Natural killer cell treated with Interleukin-12 subunit alpha and Interleukin-12 subunit beta and Interleukin-15 and Interleukin-18, amount 100 ng/mL, for 72 hours (primary cell): ENCODE measurements at regions not wholly inside any gene's neighbourhood (a gene's known extent, or its start where the extent isn't known, plus 50 kb on each side); places are given as distances from the start of the nearest gene placed in this dataset.
A peak's percentile ranks its signal among the peaks of the same experiment; 100 is the strongest.

Experiments
- ATAC-seq, 2 donors: fragments of 150-1000 bp; cut with Tn5 transposase in 1 of 2; sonication (Bioruptor Pico), chemical (Tn5 transposase) in 1 of 2; 2 replicates each; pipeline ENCODE4 v1.10.0; 2021
- DNase-seq: peaks from one replicate; pipeline ENCODE4 v3.0.0; 2022; ENCODE audit warnings: low spot score
- H3K27ac Mint-ChIP-seq, 2 donors: 1 replicate in 1 of 2; 2 replicates in 1 of 2; pipeline ENCODE4 v1.8.0; 2022; ENCODE audit warnings: mixed read lengths in 2 of 2, mild to moderate bottlenecking in 1 of 2, moderate library complexity in 1 of 2
- H3K27me3 Mint-ChIP-seq, 2 donors: 1 replicate in 1 of 2; 2 replicates in 1 of 2; pipeline ENCODE4 v1.8.0; 2022; ENCODE audit warnings: mixed read lengths in 2 of 2
- H3K36me3 Mint-ChIP-seq: one replicate; pipeline ENCODE4 v1.8.0; 2022; ENCODE audit warnings: mixed read lengths
- H3K4me1 Mint-ChIP-seq, 2 donors: 1 replicate in 1 of 2; 2 replicates in 1 of 2; pipeline ENCODE4 v1.8.0; 2022; ENCODE audit warnings: low read depth in 2 of 2, mixed read lengths in 2 of 2, mild to moderate bottlenecking in 1 of 2
- H3K4me3 Mint-ChIP-seq: one replicate; pipeline ENCODE4 v1.8.0; 2022; ENCODE audit warnings: mixed read lengths
- H3K9me3 Mint-ChIP-seq: 2 replicates; pipeline ENCODE4 v1.8.0; 2022; ENCODE audit warnings: mixed read lengths

GRCh38 chr6:166782520-166782919 lies 155.5 kb upstream of the RPS6KA2 start:
- no peak for DNase-seq
- H3K27me3 Mint-ChIP-seq, result peaks cover under 1 to 4% of the 10 kb centered on the region in 2 donors
- H3K27ac Mint-ChIP-seq, result no peak overlapping the region
- no peaks in the 10 kb centered on the region for H3K36me3 Mint-ChIP-seq
- H3K4me3 Mint-ChIP-seq, result no peak overlapping the region
- H3K9me3 Mint-ChIP-seq, result no peaks in the 10 kb centered on the region
- H3K4me1 Mint-ChIP-seq, result no peaks in the 10 kb centered on the region
- no peak for ATAC-seq

GRCh38 chr6:166781331-166781730 lies 154.3 kb upstream of the RPS6KA2 start:
- DNase-seq, result no peak
- peaks cover 9 to 12% of the 10 kb centered on the region in 2 donors for H3K27me3 Mint-ChIP-seq
- ATAC-seq, result no peak
- no peaks in the 10 kb centered on the region for H3K9me3 Mint-ChIP-seq
- no peak overlapping the region for H3K27ac Mint-ChIP-seq
- H3K36me3 Mint-ChIP-seq, result no peaks in the 10 kb centered on the region
- H3K4me3 Mint-ChIP-seq, result no peak overlapping the region
- no peaks in the 10 kb centered on the region for H3K4me1 Mint-ChIP-seq

- ATAC-seq (peak in 1 of 2 donors; percentile 45), DNase-seq (no peak)
- H3K27ac Mint-ChIP-seq, result no peak overlapping the region
- H3K4me3 Mint-ChIP-seq, result no peak overlapping the region
- H3K4me1 Mint-ChIP-seq, result peaks cover 0 to 6% of the 10 kb centered on the region in 2 donors
- no peaks in the 10 kb centered on the region for H3K9me3 Mint-ChIP-seq
- H3K27me3 Mint-ChIP-seq, result peaks cover 12% of the 10 kb centered on the region in 2 donors
- no peaks in the 10 kb centered on the region for H3K36me3 Mint-ChIP-seq
Measured at GRCh38 chr6:166779963-166780683, 153.1 kb upstream of the RPS6KA2 start.

- Mint-ChIP-seq H3K27ac (no peak overlapping the region), H3K36me3 (no peaks in the 10 kb centered on the region), H3K27me3 (peaks cover 12% of the 10 kb centered on the region in 2 donors), H3K4me1 (peaks cover 0 to 6% of the 10 kb centered on the region in 2 donors), H3K4me3 (no peak overlapping the region), H3K9me3 (no peaks in the 10 kb centered on the region)
- ATAC-seq (no peak), DNase-seq (no peak)
Measured at GRCh38 chr6:166779381-166779780, 152.3 kb upstream of the RPS6KA2 start.

GRCh38 chr6:166778776-166779175 lies 151.7 kb upstream of the RPS6KA2 start:
- Mint-ChIP-seq H3K27ac (no peak overlapping the region), H3K4me1 (peaks cover 0 to 6% of the 10 kb centered on the region in 2 donors), H3K27me3 (peaks cover 12% of the 10 kb centered on the region in 2 donors), H3K9me3 (no peaks in the 10 kb centered on the region), H3K36me3 (no peaks in the 10 kb centered on the region), H3K4me3 (no peak overlapping the region)
- DNase-seq (no peak), ATAC-seq (no peak)

- ATAC-seq (no peak), DNase-seq (no peak)
- Mint-ChIP-seq H3K36me3 (no peaks in the 10 kb centered on the region), H3K4me3 (no peak overlapping the region), H3K4me1 (peaks cover 0 to 6% of the 10 kb centered on the region in 2 donors), H3K9me3 (no peaks in the 10 kb centered on the region), H3K27me3 (peaks cover 12 to 18% of the 10 kb centered on the region in 2 donors), H3K27ac (no peak overlapping the region)
Measured at GRCh38 chr6:166778046-166778445, 151.0 kb upstream of the RPS6KA2 start.

- H3K36me3 Mint-ChIP-seq, result no peaks in the 10 kb centered on the region
- ATAC-seq (no peak), DNase-seq (no peak)
- H3K9me3 Mint-ChIP-seq, result no peaks in the 10 kb centered on the region
- no peak overlapping the region for H3K4me3 Mint-ChIP-seq
- peaks cover 12 to 21% of the 10 kb centered on the region in 2 donors for H3K27me3 Mint-ChIP-seq
- peaks cover 0 to 6% of the 10 kb centered on the region in 2 donors for H3K4me1 Mint-ChIP-seq
- no peak overlapping the region for H3K27ac Mint-ChIP-seq
Measured at GRCh38 chr6:166777096-166777630, 150.1 kb upstream of the RPS6KA2 start.

GRCh38 chr6:166776571-166776970 lies 149.5 kb upstream of the RPS6KA2 start:
- H3K4me3 Mint-ChIP-seq, result no peak overlapping the region
- H3K36me3 Mint-ChIP-seq, result no peaks in the 10 kb centered on the region
- peaks cover 12 to 21% of the 10 kb centered on the region in 2 donors for H3K27me3 Mint-ChIP-seq
- peaks cover 0 to 6% of the 10 kb centered on the region in 2 donors for H3K4me1 Mint-ChIP-seq
- H3K9me3 Mint-ChIP-seq, result no peaks in the 10 kb centered on the region
- no peak overlapping the region for H3K27ac Mint-ChIP-seq
- no peak for ATAC-seq
- no peak for DNase-seq

- no peaks in the 10 kb centered on the region for H3K36me3 Mint-ChIP-seq
- H3K4me1 Mint-ChIP-seq, result peaks cover 0 to 6% of the 10 kb centered on the region in 2 donors
- H3K27me3 Mint-ChIP-seq, result peaks cover 12 to 21% of the 10 kb centered on the region in 2 donors
- no peak for ATAC-seq
- H3K27ac Mint-ChIP-seq, result no peak overlapping the region
- no peak for DNase-seq
- H3K4me3 Mint-ChIP-seq, result no peak overlapping the region
- H3K9me3 Mint-ChIP-seq, result no peaks in the 10 kb centered on the region
Measured at GRCh38 chr6:166775923-166776220, 148.8 kb upstream of the RPS6KA2 start.

- DNase-seq (peak; percentile 82), ATAC-seq (peak in 1 of 2 donors; percentile 70)
- Mint-ChIP-seq H3K27ac (no peak overlapping the region), H3K36me3 (no peaks in the 10 kb centered on the region), H3K27me3 (peaks cover 12 to 23% of the 10 kb centered on the region in 2 donors), H3K4me3 (no peak overlapping the region), H3K9me3 (no peaks in the 10 kb centered on the region), H3K4me1 (peaks cover 0 to 6% of the 10 kb centered on the region in 2 donors)
Measured at GRCh38 chr6:166775180-166775922, 148.3 kb upstream of the RPS6KA2 start.

- ATAC-seq (no peak), DNase-seq (no peak)
- H3K9me3 Mint-ChIP-seq, result no peaks in the 10 kb centered on the region
- no peak overlapping the region for H3K4me3 Mint-ChIP-seq
- no peak overlapping the region for H3K27ac Mint-ChIP-seq
- no peaks in the 10 kb centered on the region for H3K36me3 Mint-ChIP-seq
- H3K4me1 Mint-ChIP-seq, result peaks cover 0 to 6% of the 10 kb centered on the region in 2 donors
- H3K27me3 Mint-ChIP-seq, result peaks cover 12 to 23% of the 10 kb centered on the region in 2 donors
Measured at GRCh38 chr6:166774770-166775169, 147.7 kb upstream of the RPS6KA2 start.

GRCh38 chr6:166774292-166774691 lies 147.2 kb upstream of the RPS6KA2 start:
- ATAC-seq (no peak), DNase-seq (no peak)
- peaks cover 12 to 23% of the 10 kb centered on the region in 2 donors for H3K27me3 Mint-ChIP-seq
- no peak overlapping the region for H3K27ac Mint-ChIP-seq
- H3K4me3 Mint-ChIP-seq, result no peak overlapping the region
- no peaks in the 10 kb centered on the region for H3K9me3 Mint-ChIP-seq
- H3K36me3 Mint-ChIP-seq, result no peaks in the 10 kb centered on the region
- H3K4me1 Mint-ChIP-seq, result peaks cover 0 to 6% of the 10 kb centered on the region in 2 donors

GRCh38 chr6:166772518-166772917 lies 145.5 kb upstream of the RPS6KA2 start:
- Mint-ChIP-seq H3K4me1 (peaks cover 0 to 6% of the 10 kb centered on the region in 2 donors), H3K4me3 (no peak overlapping the region), H3K9me3 (no peaks in the 10 kb centered on the region), H3K27ac (no peak overlapping the region), H3K36me3 (no peaks in the 10 kb centered on the region), H3K27me3 (peaks cover 11 to 26% of the 10 kb centered on the region in 2 donors)
- DNase-seq (no peak), ATAC-seq (no peak)

GRCh38 chr6:166771701-166772100 lies 144.7 kb upstream of the RPS6KA2 start:
- Mint-ChIP-seq H3K36me3 (no peaks in the 10 kb centered on the region), H3K4me3 (no peak overlapping the region), H3K4me1 (peaks cover 0 to 6% of the 10 kb centered on the region in 2 donors), H3K9me3 (no peaks in the 10 kb centered on the region), H3K27ac (no peak overlapping the region), H3K27me3 (peaks cover 3 to 24% of the 10 kb centered on the region in 2 donors)
- ATAC-seq (no peak), DNase-seq (no peak)
